Prostate gland (tissue), 2 donors: ENCODE measurements at regions not wholly inside any gene's neighbourhood (a gene's known extent, or its start where the extent isn't known, plus 50 kb on each side); places are given as distances from the start of the nearest gene placed in this dataset.

ENCODE experiments used
- POLR2A ChIP-seq: fragments of 450-650 bp; IDR thresholded peaks from one replicate; pipeline ENCODE4 v1.6.1; 2016; ENCODE audit warnings: antibody characterized with exemption, mild to moderate bottlenecking
- POLR2AphosphoS5 ChIP-seq: sonication (generic); formaldehyde crosslinking; IDR thresholded peaks from one replicate; pipeline ENCODE4 v1.6.1; 2017; ENCODE audit warnings: antibody characterized with exemption
- TF ChIP-seq, protein P1 (sequence below), 4 experiments: fragments of 200-600 bp in 2 of 4; fragments of 450-650 bp in 2 of 4; sonication (generic) in 2 of 4; IDR thresholded peaks; 1 replicate in 3 of 4; 2 replicates in 1 of 4; pipeline ENCODE4 v1.5.1; 2016 to 2019; ENCODE audit warnings: antibody characterized with exemption in 4 of 4, mild to moderate bottlenecking in 2 of 4, moderate library complexity in 2 of 4

DNA sequence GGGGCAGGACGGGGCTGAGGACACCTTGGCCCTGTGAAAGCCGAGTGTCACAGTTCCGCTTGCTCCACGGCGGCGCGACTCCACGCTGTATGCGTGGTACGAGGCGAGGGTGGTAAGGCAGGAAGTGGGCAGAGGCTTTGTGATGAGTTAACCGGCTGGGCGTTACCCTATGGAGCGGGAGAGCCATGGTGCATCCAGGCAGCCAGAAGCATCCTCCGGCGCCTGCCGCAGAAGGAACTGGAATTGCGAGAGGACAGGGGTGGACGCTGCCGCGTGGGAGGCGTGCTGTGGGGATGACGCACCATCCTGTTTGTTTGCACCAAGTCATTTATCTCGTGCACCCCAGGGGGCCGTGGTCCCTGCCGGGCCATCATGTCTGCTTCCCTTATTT lies 643.9 kb downstream of the BRD1 start:
- TF ChIP-seq, protein P1, sequence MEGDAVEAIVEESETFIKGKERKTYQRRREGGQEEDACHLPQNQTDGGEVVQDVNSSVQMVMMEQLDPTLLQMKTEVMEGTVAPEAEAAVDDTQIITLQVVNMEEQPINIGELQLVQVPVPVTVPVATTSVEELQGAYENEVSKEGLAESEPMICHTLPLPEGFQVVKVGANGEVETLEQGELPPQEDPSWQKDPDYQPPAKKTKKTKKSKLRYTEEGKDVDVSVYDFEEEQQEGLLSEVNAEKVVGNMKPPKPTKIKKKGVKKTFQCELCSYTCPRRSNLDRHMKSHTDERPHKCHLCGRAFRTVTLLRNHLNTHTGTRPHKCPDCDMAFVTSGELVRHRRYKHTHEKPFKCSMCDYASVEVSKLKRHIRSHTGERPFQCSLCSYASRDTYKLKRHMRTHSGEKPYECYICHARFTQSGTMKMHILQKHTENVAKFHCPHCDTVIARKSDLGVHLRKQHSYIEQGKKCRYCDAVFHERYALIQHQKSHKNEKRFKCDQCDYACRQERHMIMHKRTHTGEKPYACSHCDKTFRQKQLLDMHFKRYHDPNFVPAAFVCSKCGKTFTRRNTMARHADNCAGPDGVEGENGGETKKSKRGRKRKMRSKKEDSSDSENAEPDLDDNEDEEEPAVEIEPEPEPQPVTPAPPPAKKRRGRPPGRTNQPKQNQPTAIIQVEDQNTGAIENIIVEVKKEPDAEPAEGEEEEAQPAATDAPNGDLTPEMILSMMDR (IDR thresholded peaks at IDR 0.05), result no peak
- no peak for TF ChIP-seq POLR2A
- no peak for TF ChIP-seq POLR2AphosphoS5
